ENCODE measurements at regions not wholly inside any gene's neighbourhood (a gene's known extent, or its start where the extent isn't known, plus 50 kb on each side); places are given as distances from the start of the nearest gene placed in this dataset.

DNA sequence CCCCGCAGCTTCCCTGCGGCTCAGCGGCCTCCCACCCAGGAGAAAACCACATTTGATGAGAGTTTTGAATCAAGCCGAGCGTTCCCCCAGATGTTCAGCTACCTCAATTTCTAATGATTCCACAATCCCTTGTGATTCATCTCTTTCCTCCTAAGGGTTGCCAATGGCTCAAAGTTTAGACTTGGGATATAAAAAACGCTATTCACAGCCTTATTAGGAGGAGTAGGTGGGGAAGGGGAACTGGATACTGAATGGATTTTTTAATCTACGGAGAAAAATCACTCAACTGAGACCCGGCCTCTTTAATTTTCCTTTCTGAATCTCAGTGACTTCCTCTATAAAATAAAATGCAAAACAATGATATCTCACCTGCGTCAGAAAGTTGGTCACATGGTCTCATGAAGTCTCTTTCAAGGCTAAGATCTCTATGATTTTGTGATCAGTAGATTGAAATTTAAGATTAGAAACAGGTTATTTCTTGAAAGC lies 192.6 kb upstream of the TCF4 start:
- TF ChIP-seq, protein P1, sequence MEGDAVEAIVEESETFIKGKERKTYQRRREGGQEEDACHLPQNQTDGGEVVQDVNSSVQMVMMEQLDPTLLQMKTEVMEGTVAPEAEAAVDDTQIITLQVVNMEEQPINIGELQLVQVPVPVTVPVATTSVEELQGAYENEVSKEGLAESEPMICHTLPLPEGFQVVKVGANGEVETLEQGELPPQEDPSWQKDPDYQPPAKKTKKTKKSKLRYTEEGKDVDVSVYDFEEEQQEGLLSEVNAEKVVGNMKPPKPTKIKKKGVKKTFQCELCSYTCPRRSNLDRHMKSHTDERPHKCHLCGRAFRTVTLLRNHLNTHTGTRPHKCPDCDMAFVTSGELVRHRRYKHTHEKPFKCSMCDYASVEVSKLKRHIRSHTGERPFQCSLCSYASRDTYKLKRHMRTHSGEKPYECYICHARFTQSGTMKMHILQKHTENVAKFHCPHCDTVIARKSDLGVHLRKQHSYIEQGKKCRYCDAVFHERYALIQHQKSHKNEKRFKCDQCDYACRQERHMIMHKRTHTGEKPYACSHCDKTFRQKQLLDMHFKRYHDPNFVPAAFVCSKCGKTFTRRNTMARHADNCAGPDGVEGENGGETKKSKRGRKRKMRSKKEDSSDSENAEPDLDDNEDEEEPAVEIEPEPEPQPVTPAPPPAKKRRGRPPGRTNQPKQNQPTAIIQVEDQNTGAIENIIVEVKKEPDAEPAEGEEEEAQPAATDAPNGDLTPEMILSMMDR (IDR thresholded peaks at IDR 0.05) = no peak
- no peak for TF ChIP-seq POLR2A (IDR thresholded peaks at IDR 0.05)

Measured in ovary (tissue), 3 donors.